ENCODE measurements at regions not wholly inside any gene's neighbourhood (a gene's known extent, or its start where the extent isn't known, plus 50 kb on each side); places are given as distances from the start of the nearest gene placed in this dataset.

DNA sequence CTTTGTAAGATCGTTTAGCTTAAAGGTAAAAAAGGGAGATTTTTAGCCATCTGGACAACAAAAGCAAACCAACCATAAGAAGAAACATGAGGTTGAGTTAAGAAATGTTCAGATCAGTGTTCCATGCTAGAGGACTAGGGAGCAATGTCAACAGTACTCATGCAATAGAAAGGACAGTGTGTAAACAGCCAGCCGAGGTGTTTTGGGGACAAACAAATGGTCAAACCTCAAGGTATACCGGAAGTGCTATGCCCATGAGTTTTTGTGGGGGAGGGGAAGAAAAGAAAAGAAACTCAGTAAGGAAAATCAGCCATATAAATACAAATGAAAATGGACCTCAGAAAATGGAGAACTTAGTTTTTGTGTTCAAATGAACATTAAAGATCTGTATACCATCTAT is 289.5 kb upstream of the GRM7 start:
- H3K27ac ChIP-seq, result no peak overlapping the region

DNA sequence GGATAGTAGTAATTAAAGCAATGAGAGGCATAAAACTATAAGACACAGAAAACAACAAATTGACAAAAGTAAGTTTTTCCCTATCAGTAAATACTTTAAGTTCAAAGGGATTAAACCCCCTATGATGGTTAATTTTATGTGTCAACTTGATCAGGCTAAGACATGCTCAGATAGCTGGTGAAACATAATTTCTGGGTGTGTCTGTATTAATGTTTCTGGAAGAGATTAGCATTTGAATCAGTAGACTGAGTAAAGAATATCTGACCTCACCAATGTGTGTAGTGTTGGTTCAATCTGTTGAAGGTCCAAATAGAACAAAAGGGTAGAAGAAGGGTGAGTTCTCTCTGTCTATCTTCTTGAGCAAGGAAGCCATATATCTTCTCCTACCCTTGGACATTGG is 283.3 kb upstream of the GRM7 start:
- TF ChIP-seq, protein P1, sequence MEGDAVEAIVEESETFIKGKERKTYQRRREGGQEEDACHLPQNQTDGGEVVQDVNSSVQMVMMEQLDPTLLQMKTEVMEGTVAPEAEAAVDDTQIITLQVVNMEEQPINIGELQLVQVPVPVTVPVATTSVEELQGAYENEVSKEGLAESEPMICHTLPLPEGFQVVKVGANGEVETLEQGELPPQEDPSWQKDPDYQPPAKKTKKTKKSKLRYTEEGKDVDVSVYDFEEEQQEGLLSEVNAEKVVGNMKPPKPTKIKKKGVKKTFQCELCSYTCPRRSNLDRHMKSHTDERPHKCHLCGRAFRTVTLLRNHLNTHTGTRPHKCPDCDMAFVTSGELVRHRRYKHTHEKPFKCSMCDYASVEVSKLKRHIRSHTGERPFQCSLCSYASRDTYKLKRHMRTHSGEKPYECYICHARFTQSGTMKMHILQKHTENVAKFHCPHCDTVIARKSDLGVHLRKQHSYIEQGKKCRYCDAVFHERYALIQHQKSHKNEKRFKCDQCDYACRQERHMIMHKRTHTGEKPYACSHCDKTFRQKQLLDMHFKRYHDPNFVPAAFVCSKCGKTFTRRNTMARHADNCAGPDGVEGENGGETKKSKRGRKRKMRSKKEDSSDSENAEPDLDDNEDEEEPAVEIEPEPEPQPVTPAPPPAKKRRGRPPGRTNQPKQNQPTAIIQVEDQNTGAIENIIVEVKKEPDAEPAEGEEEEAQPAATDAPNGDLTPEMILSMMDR (conservative IDR thresholded peaks at IDR 0.05), result no peak
- TF ChIP-seq ZFX (IDR thresholded peaks at IDR 0.05), result no peak
- no peak overlapping the region for H3K27ac ChIP-seq

More for the DNA sequence above, 289.5 kb upstream of the GRM7 start:
- TF ChIP-seq, protein P1 (conservative IDR thresholded peaks at IDR 0.05), result no peak
- TF ChIP-seq ZFX (IDR thresholded peaks at IDR 0.05), result no peak

DNA sequence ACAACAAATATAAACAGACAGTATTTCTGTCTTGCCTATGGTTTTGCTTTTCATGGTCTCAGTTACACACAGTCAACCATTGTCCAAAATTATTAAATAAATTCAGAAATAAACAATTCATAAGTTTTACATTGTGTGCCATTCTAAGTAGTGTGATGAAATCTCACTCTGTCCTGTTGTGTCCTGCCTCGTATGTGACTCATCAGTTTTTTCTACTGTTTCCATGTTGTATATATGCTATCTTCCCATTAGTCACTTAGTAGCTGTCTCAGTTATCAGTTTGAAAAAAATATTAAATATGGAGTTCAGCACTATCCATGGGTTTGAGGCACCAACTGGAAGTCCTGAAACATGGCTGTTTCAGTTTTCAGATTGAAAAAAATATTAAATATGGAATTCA is 282.4 kb upstream of the GRM7 start:
- H3K27ac ChIP-seq, result no peak overlapping the region
- no peak for TF ChIP-seq ZFX (IDR thresholded peaks at IDR 0.05)
- TF ChIP-seq, protein P1 (conservative IDR thresholded peaks at IDR 0.05), result no peak

DNA sequence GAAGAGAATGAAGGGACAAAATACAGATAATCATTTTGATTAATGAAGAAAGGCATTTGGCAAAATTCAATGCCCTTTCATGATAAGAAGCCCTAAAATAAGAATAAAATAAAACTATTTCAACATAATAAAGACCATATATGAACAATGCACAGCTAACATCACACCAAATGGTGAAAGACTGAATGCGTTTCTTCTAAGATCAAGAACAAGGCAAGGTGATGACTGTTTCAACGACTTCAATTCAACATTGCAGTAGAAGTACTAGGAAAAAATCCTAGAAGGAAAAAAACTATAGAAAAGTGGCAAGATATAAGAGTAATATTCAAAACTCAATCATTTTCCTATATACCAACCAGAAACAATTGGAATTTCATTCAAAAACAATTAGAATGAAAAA is 280.1 kb upstream of the GRM7 start:
- H3K27ac ChIP-seq, result no peak overlapping the region
- no peak for TF ChIP-seq ZFX (IDR thresholded peaks at IDR 0.05)
- TF ChIP-seq, protein P1 (conservative IDR thresholded peaks at IDR 0.05), result no peak

DNA sequence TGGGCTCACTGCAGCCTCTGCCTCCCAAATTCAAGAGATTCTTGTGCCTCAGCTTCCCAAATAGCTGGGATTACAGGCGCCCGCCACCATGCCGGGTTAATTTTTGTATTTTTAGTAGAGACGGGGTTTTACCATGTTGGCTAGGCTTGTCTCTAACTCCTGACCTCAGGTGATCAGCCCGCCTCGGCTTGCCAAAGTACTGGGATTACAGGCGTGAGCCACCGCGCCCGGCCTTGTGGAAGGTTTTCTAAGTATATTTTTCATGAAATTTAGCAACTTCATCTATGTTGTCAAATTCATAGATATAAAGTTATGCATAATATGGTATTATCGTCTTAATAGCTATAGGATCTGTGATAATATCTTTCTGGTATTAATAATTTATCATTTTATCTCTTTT is 275.6 kb upstream of the GRM7 start:
- TF ChIP-seq, protein P1 (conservative IDR thresholded peaks at IDR 0.05), result no peak
- no peak for TF ChIP-seq ZFX (IDR thresholded peaks at IDR 0.05)
- no peak overlapping the region for H3K27ac ChIP-seq

DNA sequence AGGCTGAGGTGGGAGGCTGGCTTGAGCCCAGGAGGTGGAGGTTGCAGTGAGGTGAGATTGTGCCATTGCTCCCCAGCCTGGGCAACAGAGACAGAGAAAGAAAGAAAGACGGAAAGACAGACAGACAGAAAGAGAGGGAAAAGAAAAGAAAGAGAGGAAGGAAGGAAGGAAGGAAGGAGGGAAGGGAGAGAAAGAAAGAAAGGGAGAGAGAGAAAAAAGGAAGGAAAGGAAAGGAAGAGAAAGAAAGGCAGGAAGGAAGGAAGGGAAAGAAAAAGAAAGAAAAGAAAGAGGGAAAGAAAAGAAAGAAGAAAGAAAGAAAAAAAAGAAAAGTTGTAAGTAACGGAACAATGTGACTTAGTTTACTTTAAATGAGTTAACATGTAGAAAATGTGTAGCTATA is 260.7 kb upstream of the GRM7 start:
- TF ChIP-seq ZFX (IDR thresholded peaks at IDR 0.05), result no peak
- TF ChIP-seq, protein P1 (conservative IDR thresholded peaks at IDR 0.05), result no peak
- no peak overlapping the region for H3K27ac ChIP-seq

DNA sequence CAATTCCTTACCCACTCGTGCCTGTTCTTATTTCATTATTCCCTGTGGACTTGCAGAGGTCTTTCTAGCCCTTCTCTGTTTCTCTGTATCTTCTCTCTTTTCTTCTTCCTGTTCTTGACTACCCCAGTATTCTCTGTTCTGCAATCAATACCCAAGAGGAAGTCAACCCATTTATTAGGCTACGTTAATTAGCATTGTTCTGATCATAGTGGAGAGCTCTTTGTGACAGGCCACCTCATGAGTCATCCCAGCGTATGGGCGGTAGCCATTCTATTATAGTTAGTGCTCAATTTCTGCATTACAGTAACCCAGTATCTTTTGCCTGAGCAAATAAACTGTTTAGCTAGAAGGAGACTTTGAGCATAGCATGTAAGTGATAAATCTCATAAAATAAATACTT is 259.5 kb upstream of the GRM7 start:
- no peak overlapping the region for H3K27ac ChIP-seq
- TF ChIP-seq, protein P1 (conservative IDR thresholded peaks at IDR 0.05), result no peak
- no peak for TF ChIP-seq ZFX (IDR thresholded peaks at IDR 0.05)
